GM23248 (cell line): ENCODE measurements at regions not wholly inside any gene's neighbourhood (a gene's known extent, or its start where the extent isn't known, plus 50 kb on each side); places are given as distances from the start of the nearest gene placed in this dataset.

Experiments
- DNase-seq: peaks from one replicate; pipeline ENCODE4 v3.0.0-alpha.2; 2015
- H2AFZ ChIP-seq: fragments of 200-600 bp; sonication (generic); 2 replicates; pipeline ENCODE4 v1.6.1; 2016; ENCODE audit warnings: antibody characterized with exemption
- H3F3A ChIP-seq: fragments of 200-600 bp; sonication (generic); 2 replicates; pipeline ENCODE4 v1.6.1; 2016; ENCODE audit warnings: mild to moderate bottlenecking, antibody characterized with exemption, mixed run types; ENCODE audit not compliant: insufficient read depth
- H3K27ac ChIP-seq: fragments of 200-600 bp; sonication (generic); 2 replicates; pipeline ENCODE4 v1.5.1; 2016; ENCODE audit warnings: mild to moderate bottlenecking
- H3K27me3 ChIP-seq: fragments of 200-600 bp; sonication (generic); replicated peaks from 2 replicates; pipeline ENCODE4 v1.6.1; 2016; ENCODE audit warnings: mild to moderate bottlenecking; ENCODE audit not compliant: insufficient read depth
- H3K36me3 ChIP-seq: fragments of 200-600 bp; sonication (generic); 2 replicates; pipeline ENCODE4 v1.6.1; 2016; ENCODE audit warnings: low read depth, mild to moderate bottlenecking
- H3K4me1 ChIP-seq: fragments of 200-600 bp; sonication (generic); 2 replicates; pipeline ENCODE4 v1.6.1; 2016; ENCODE audit warnings: mild to moderate bottlenecking; ENCODE audit not compliant: insufficient read depth
- H3K4me2 ChIP-seq: fragments of 200-600 bp; sonication (generic); one replicate; pipeline ENCODE4 v1.6.1; 2016; ENCODE audit warnings: mild to moderate bottlenecking; ENCODE audit not compliant: unreplicated experiment
- H3K4me3 ChIP-seq: fragments of 200-600 bp; sonication (generic); 2 replicates; pipeline ENCODE4 v1.5.1; 2016; ENCODE audit warnings: mild to moderate bottlenecking
- H3K79me2 ChIP-seq: fragments of 200-600 bp; sonication (generic); 2 replicates; pipeline ENCODE4 v1.6.1; 2016; ENCODE audit warnings: mild to moderate bottlenecking; ENCODE audit not compliant: insufficient read depth
- H3K9ac ChIP-seq: fragments of 200-600 bp; sonication (generic); 2 replicates; pipeline ENCODE4 v1.6.1; 2016; ENCODE audit warnings: mild to moderate bottlenecking
- H3K9me2 ChIP-seq: fragments of 200-600 bp; sonication (generic); 2 replicates; pipeline ENCODE4 v1.6.1; 2016; ENCODE audit warnings: mixed run types, mild to moderate bottlenecking, moderate library complexity; ENCODE audit not compliant: insufficient read depth
- H3K9me3 ChIP-seq: fragments of 200-600 bp; sonication (generic); one replicate; pipeline ENCODE4 v1.6.1; 2017; ENCODE audit warnings: low read depth
- H4K20me1 ChIP-seq: fragments of 200-600 bp; sonication (generic); 2 replicates; pipeline ENCODE4 v1.6.0; 2016; ENCODE audit not compliant: insufficient read depth
- EZH2 ChIP-seq: fragments of 200-600 bp; sonication (generic); IDR thresholded peaks from 2 replicates; pipeline ENCODE4 v1.6.1; 2018; ENCODE audit warnings: antibody characterized with exemption, mild to moderate bottlenecking; ENCODE audit not compliant: insufficient read depth, poor library complexity, severe bottlenecking
- EZH2phosphoT487 ChIP-seq: fragments of 200-600 bp; sonication (generic); IDR thresholded peaks from 2 replicates; pipeline ENCODE4 v1.6.1; 2018; ENCODE audit warnings: antibody characterized with exemption, moderate library complexity, mild to moderate bottlenecking, low read depth; ENCODE audit not compliant: insufficient read depth
- WGBS, 2 experiments: methylation state at CpG; one replicate each; pipeline ENCODE4 v1.1.6; 2015 to 2017; ENCODE audit warnings: low lambda C conversion rate in 2 of 2, low coverage in 1 of 2; ENCODE audit errors: missing lambda C conversion rate in 2 of 2; 5-methylcytosine and 5-hydroxymethylcytosine counted together
- in situ Hi-C: fragments of 300-500 bp; cut with MboI; formaldehyde crosslinking; loops from 2 replicates; pipeline ENCODE4 v1.15.0; 2020

GRCh38 chr6:90739339-90739738 is 152.5 kb upstream of the MAP3K7 start:
- TF ChIP-seq EZH2 (no peak), EZH2phosphoT487 (no peak)
- Histone ChIP-seq H4K20me1 (no peaks in the 10 kb centered on the region), H3K4me1 (no peaks in the 10 kb centered on the region), H3K36me3 (no peaks in the 10 kb centered on the region), H3K27me3 (no peaks in the 10 kb centered on the region), H3K9ac (no peak overlapping the region), H3K4me3 (no peak overlapping the region), H3K27ac (no peak overlapping the region), H3K9me3 (no peaks in the 10 kb centered on the region), H3F3A (no peaks in the 10 kb centered on the region), H3K4me2 (no peak overlapping the region), H3K9me2 (no peaks in the 10 kb centered on the region), H3K79me2 (no peaks in the 10 kb centered on the region), H2AFZ (no peak overlapping the region)
- DNase-seq = no peak
- 22 to 31% methylated on average over 7 of the region's 7 CpGs for WGBS, 2 experiments
- in situ Hi-C loops = no loop called here

GRCh38 chr6:90730151-90730673 is 143.3 kb upstream of the MAP3K7 start:
- no peak overlapping the region for H3K4me2 ChIP-seq
- no peaks in the 10 kb centered on the region for H3K79me2 ChIP-seq
- TF ChIP-seq EZH2 = no peak
- TF ChIP-seq EZH2phosphoT487 = no peak
- no peak overlapping the region for H3K9ac ChIP-seq
- in situ Hi-C loops = no loop called here
- H3K36me3 ChIP-seq = no peaks in the 10 kb centered on the region
- H3K4me1 ChIP-seq = no peaks in the 10 kb centered on the region
- H3K27me3 ChIP-seq = no peaks in the 10 kb centered on the region
- H3K9me2 ChIP-seq = no peaks in the 10 kb centered on the region
- no peak overlapping the region for H3K27ac ChIP-seq
- no peak overlapping the region for H2AFZ ChIP-seq
- 12 to 14% methylated on average over 2 of the region's 2 CpGs for WGBS, 2 experiments
- H3K4me3 ChIP-seq = no peak overlapping the region
- H3K9me3 ChIP-seq = no peaks in the 10 kb centered on the region
- no peaks in the 10 kb centered on the region for H4K20me1 ChIP-seq
- no peaks in the 10 kb centered on the region for H3F3A ChIP-seq
- DNase-seq = no peak

GRCh38 chr6:90729057-90729456 is 142.2 kb upstream of the MAP3K7 start:
- Histone ChIP-seq H3K4me2 (no peak overlapping the region), H4K20me1 (no peaks in the 10 kb centered on the region), H3K27me3 (no peaks in the 10 kb centered on the region), H3K4me1 (no peaks in the 10 kb centered on the region), H3K27ac (no peak overlapping the region), H3K79me2 (no peaks in the 10 kb centered on the region), H3F3A (no peaks in the 10 kb centered on the region), H3K4me3 (no peak overlapping the region), H3K9me3 (no peaks in the 10 kb centered on the region), H3K36me3 (no peaks in the 10 kb centered on the region), H3K9me2 (no peaks in the 10 kb centered on the region), H3K9ac (no peak overlapping the region), H2AFZ (no peak overlapping the region)
- TF ChIP-seq EZH2 (no peak), EZH2phosphoT487 (no peak)
- no peak for DNase-seq
- in situ Hi-C loops = no loop called here
- 7 to 8% methylated on average over 2 of the region's 2 CpGs for WGBS, 2 experiments

- no peak for DNase-seq
- no peak overlapping the region for H2AFZ ChIP-seq
- no peak overlapping the region for H3K4me3 ChIP-seq
- no peak overlapping the region for H3K9ac ChIP-seq
- no peaks in the 10 kb centered on the region for H3K36me3 ChIP-seq
- H3K9me2 ChIP-seq = no peaks in the 10 kb centered on the region
- H3K79me2 ChIP-seq = no peaks in the 10 kb centered on the region
- no peaks in the 10 kb centered on the region for H3K9me3 ChIP-seq
- TF ChIP-seq EZH2 (no peak), EZH2phosphoT487 (no peak)
- H3K4me2 ChIP-seq = no peak overlapping the region
- in situ Hi-C loops = no loop called here
- H3K27ac ChIP-seq = no peak overlapping the region
- 30 to 40% methylated on average over 2 of the region's 2 CpGs for WGBS, 2 experiments
- no peaks in the 10 kb centered on the region for H3F3A ChIP-seq
- H3K4me1 ChIP-seq = no peaks in the 10 kb centered on the region
- H3K27me3 ChIP-seq = no peaks in the 10 kb centered on the region
- H4K20me1 ChIP-seq = no peaks in the 10 kb centered on the region
These were observed 135.8 kb upstream of the MAP3K7 start for GRCh38 chr6:90722648-90723047.

- in situ Hi-C loops = no loop called here
- Histone ChIP-seq H3K27me3 (no peaks in the 10 kb centered on the region), H3K4me3 (no peak overlapping the region), H3K4me1 (no peaks in the 10 kb centered on the region), H3K9me3 (no peaks in the 10 kb centered on the region), H3K27ac (no peak overlapping the region), H3K79me2 (no peaks in the 10 kb centered on the region), H3K4me2 (no peak overlapping the region), H4K20me1 (no peaks in the 10 kb centered on the region), H3K36me3 (no peaks in the 10 kb centered on the region), H2AFZ (no peak overlapping the region), H3F3A (no peaks in the 10 kb centered on the region), H3K9ac (no peak overlapping the region), H3K9me2 (no peaks in the 10 kb centered on the region)
- DNase-seq = no peak
- 0 to 6% methylated on average over 1 of the region's 1 CpG for WGBS, 2 experiments
- TF ChIP-seq EZH2phosphoT487 (no peak), EZH2 (no peak)
These were observed 133.5 kb upstream of the MAP3K7 start for GRCh38 chr6:90720404-90720803.
